ENCODE measurements at regions not wholly inside any gene's neighbourhood (a gene's known extent, or its start where the extent isn't known, plus 50 kb on each side); places are given as distances from the start of the nearest gene placed in this dataset.

DNA sequence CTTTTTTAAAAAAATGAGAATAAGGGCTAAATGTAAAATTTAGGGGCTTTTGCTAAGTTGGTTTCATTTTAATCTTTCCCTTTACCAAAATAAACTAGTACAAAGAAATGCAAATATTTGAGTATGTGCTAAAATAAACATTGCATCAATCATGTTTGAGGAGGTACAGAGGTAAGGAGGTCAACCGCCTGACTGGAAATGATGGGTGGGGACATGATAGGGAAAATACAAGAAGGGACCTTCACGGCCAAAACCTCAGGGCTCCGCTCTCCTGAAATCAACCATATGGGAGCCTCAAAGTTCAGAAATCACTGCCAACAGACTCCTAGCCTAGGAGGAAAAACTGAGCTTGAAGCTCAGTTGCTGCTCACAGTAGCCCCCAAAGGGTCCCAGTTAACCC is 207.6 kb downstream of the AHR start:
- peak; percentile 71 for DNase-seq (ENCODE audit: low read depth)

GRCh38 chr7:17506596-17506995 is 208.1 kb downstream of the AHR start:
- TF ChIP-seq, protein P1, sequence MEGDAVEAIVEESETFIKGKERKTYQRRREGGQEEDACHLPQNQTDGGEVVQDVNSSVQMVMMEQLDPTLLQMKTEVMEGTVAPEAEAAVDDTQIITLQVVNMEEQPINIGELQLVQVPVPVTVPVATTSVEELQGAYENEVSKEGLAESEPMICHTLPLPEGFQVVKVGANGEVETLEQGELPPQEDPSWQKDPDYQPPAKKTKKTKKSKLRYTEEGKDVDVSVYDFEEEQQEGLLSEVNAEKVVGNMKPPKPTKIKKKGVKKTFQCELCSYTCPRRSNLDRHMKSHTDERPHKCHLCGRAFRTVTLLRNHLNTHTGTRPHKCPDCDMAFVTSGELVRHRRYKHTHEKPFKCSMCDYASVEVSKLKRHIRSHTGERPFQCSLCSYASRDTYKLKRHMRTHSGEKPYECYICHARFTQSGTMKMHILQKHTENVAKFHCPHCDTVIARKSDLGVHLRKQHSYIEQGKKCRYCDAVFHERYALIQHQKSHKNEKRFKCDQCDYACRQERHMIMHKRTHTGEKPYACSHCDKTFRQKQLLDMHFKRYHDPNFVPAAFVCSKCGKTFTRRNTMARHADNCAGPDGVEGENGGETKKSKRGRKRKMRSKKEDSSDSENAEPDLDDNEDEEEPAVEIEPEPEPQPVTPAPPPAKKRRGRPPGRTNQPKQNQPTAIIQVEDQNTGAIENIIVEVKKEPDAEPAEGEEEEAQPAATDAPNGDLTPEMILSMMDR (IDR thresholded peaks at IDR 0.05; ENCODE audit: insufficient read depth, low read depth, low read length): no peak
- peak; percentile 89 for DNase-seq (ENCODE audit: low read depth)
- no peak overlapping the region for H3K4me3 ChIP-seq (ENCODE audit: low read depth, low read length)

More for the DNA sequence above, 207.6 kb downstream of the AHR start:
- H3K4me3 ChIP-seq (ENCODE audit: low read depth, low read length): peak overlapping the region; percentile 24
- TF ChIP-seq, protein P1 (IDR thresholded peaks at IDR 0.05; ENCODE audit: insufficient read depth, low read depth, low read length): no peak

DNA sequence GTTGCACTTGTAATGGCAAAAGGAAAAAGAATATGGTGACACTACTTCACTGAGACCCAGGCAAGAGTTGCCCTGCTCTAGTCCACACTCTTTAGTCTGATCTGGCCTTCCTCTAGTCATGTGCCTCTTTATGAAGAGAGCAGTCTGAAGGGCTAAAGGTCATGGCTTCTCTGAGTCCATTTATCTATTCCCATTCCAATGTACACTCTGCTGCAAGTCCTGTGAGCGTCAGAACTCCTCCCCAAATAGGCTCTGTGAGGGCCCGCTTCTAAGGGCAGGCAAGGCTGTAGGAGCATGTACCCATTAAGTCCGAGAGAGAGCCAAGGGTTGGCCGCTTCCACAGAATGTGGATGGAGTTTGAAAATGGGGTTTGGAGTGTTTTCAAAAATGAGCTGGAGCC is 209.3 kb downstream of the AHR start:
- no peak for DNase-seq (ENCODE audit: low read depth)
- TF ChIP-seq, protein P1 (IDR thresholded peaks at IDR 0.05; ENCODE audit: insufficient read depth, low read depth, low read length): no peak
- no peak overlapping the region for H3K4me3 ChIP-seq (ENCODE audit: low read depth, low read length)

DNA sequence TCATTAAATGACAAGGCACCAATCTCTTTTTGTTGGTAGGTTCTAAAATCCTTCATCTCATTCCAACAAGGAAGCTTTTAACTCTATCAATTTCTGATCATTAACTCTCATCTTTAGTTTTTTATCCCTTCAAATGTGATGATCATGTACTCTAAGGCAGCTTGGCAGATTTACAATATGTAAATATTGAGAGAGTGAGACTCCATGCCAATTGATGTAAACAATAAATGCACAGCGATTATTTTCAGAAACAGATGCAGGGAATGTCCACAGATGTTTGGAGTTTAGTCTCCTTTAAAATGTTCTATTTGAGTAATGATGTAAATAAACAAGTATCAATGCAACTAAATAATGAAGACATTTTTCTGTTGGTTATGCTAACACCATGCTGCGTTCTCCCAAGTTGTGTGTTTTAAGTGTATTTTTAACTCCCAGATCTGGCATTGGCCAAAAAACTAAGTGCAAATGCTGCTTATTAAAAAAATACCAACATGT is 213.8 kb downstream of the AHR start:
- H3K4me3 ChIP-seq (ENCODE audit: low read depth, low read length): no peak overlapping the region
- no peak for DNase-seq (ENCODE audit: low read depth)
- TF ChIP-seq, protein P1 (IDR thresholded peaks at IDR 0.05; ENCODE audit: insufficient read depth, low read depth, low read length): no peak

- DNase-seq (ENCODE audit: low read depth): peak; percentile 40
- no peak overlapping the region for H3K4me3 ChIP-seq (ENCODE audit: low read depth, low read length)
- TF ChIP-seq, protein P1 (IDR thresholded peaks at IDR 0.05; ENCODE audit: insufficient read depth, low read depth, low read length): no peak
These were observed 218.3 kb downstream of the AHR start for GRCh38 chr7:17516771-17517170.

DNA sequence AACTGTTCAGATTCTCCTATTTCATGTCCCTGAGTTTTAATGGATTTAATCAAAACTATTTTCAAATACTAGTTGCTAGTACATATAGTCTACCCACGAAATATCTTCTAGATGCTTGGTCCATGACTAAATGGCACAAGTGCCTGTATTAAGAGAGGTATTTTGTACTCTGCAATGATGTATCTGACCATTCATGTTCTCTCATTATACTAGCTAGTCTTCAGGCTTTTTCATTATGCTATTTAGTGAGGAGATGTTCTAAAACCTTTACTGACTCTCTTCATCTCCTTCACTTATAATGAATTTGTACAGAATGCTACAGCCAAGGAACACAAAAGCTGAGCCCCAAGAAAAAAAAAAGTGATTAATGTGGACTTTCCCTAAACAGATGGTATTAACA is 222.5 kb downstream of the AHR start:
- H3K4me3 ChIP-seq (ENCODE audit: low read depth, low read length): no peak overlapping the region
- DNase-seq (ENCODE audit: low read depth): no peak
- TF ChIP-seq, protein P1 (IDR thresholded peaks at IDR 0.05; ENCODE audit: insufficient read depth, low read depth, low read length): no peak

DNA sequence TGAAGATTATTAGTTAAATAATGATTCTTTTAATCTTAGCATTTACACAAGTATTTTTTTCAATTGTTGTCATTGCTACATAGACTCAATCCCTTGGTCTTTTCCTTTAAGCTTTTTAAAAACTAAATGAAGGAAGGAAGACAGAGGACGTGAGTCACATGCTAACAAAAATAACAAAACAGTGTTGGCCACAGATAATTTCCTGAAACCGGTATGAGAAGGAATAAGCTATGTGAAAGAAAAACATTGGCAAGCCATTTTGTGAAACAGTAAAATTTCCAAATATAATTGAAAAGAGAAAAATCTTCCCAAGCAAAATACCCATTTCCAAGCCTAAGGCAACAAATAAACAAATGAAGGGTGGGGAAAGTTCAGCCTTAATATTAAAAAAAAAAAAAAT is 223.0 kb downstream of the AHR start:
- no peak overlapping the region for H3K4me3 ChIP-seq (ENCODE audit: low read depth, low read length)
- TF ChIP-seq, protein P1 (IDR thresholded peaks at IDR 0.05; ENCODE audit: insufficient read depth, low read depth, low read length): no peak

More for the DNA sequence above, 223.0 kb downstream of the AHR start:
- peak; percentile 70 for DNase-seq (ENCODE audit: low read depth)

All from fibroblast of villous mesenchyme (primary cell).